B cell (primary cell): ENCODE measurements at regions not wholly inside any gene's neighbourhood (a gene's known extent, or its start where the extent isn't known, plus 50 kb on each side); places are given as distances from the start of the nearest gene placed in this dataset.

Source experiments
- ATAC-seq: fragments of 200-7000 bp; cut with Tn5 transposase; one replicate; pipeline ENCODE4 v1.10.0; 2021; ENCODE audit warnings: low read depth, mild to moderate bottlenecking, moderate number of reproducible peaks, moderate library complexity
- CTCF ChIA-PET: fragments of 350-600 bp; sonication (Branson Sonifier 250); formaldehyde crosslinking; loops from one replicate; lab custom pipeline; 2021; ENCODE audit warnings: antibody characterized with exemption, inconsistent platforms; lab: Charles Lee
- POLR2A ChIA-PET: fragments of 350-600 bp; sonication (Branson Sonifier 250); formaldehyde crosslinking; loops from one replicate; lab custom pipeline; 2021; ENCODE audit warnings: antibody characterized with exemption; lab: Charles Lee
- DNase-seq: peaks from one replicate; pipeline ENCODE4 v3.0.0; 2013
- H2AFZ ChIP-seq: 2 replicates; pipeline ENCODE4 v1.6.1; 2012; ENCODE audit warnings: mild to moderate bottlenecking, low read depth, low read length; ENCODE audit not compliant: insufficient read depth, poor library complexity, severe bottlenecking
- H3K27ac ChIP-seq, 2 donors: 1 replicate in 1 of 2; 2 replicates in 1 of 2; pipeline ENCODE4 v1.5.1; 2012 to 2013; ENCODE audit warnings: low read length in 2 of 2, mild to moderate bottlenecking in 2 of 2, moderate library complexity in 1 of 2
- H3K27me3 ChIP-seq, 4 experiments: fragments of 200-600 bp in 1 of 4; sonication (generic) in 1 of 4; replicated peaks in 1 of 4; 1 replicate in 2 of 4; 2 replicates in 2 of 4; pipeline versions ENCODE4 v1.6.1 to v1.7.0; 2013 to 2016; ENCODE audit warnings: low read length in 3 of 4, mild to moderate bottlenecking in 2 of 4, mixed read lengths in 1 of 4, moderate library complexity in 1 of 4; ENCODE audit not compliant: insufficient read depth in 4 of 4, control insufficient read depth in 3 of 4; ENCODE audit errors: control extremely low read depth in 1 of 4
- H3K36me3 ChIP-seq, 2 experiments: replicated peaks in 1 of 2; 1 replicate in 1 of 2; 2 replicates in 1 of 2; pipeline versions ENCODE4 v1.6.1 to v1.7.1; 2013; ENCODE audit warnings: low read length in 1 of 2; ENCODE audit not compliant: insufficient read depth in 2 of 2, control insufficient read depth in 1 of 2; ENCODE audit errors: control extremely low read depth in 1 of 2, extremely low read depth in 1 of 2
- H3K4me1 ChIP-seq, 2 donors: fragments of 200-600 bp in 1 of 2; sonication (generic) in 1 of 2; 1 replicate in 1 of 2; 2 replicates in 1 of 2; pipeline versions ENCODE4 v1.5.1 to v1.6.1; 2013 to 2017; ENCODE audit warnings: low read length in 2 of 2; ENCODE audit not compliant: control insufficient read depth in 2 of 2, insufficient read depth in 2 of 2
- H3K4me2 ChIP-seq: replicated peaks from 2 replicates; pipeline ENCODE3; 2012; ENCODE audit warnings: mild to moderate bottlenecking, low read depth, low read length; ENCODE audit not compliant: poor library complexity, severe bottlenecking
- H3K4me3 ChIP-seq, 5 experiments: fragments of 200-600 bp in 1 of 5; sonication (generic) in 1 of 5; 1 replicate in 3 of 5; 2 replicates in 2 of 5; pipeline versions ENCODE4 v1.5.1 to v1.7.0; 2011 to 2016; ENCODE audit warnings: low read length in 4 of 5, mild to moderate bottlenecking in 4 of 5, low read depth in 2 of 5, control low read depth in 1 of 5, moderate library complexity in 1 of 5; ENCODE audit not compliant: insufficient read depth in 1 of 5; ENCODE audit errors: control extremely low read depth in 1 of 5, extremely low read depth in 1 of 5
- H3K79me2 ChIP-seq: fragments of 200-600 bp; sonication (generic); one replicate; pipeline ENCODE4 v1.6.0; 2016; ENCODE audit warnings: low read length; ENCODE audit not compliant: control insufficient read depth, insufficient read depth
- H3K9ac ChIP-seq: fragments of 200-600 bp; sonication (generic); 2 replicates; pipeline ENCODE4 v1.6.1; 2017; ENCODE audit warnings: mild to moderate bottlenecking, low read length, moderate library complexity
- H3K9me3 ChIP-seq, 3 donors: one replicate each; pipeline versions ENCODE4 v1.6.1 to v1.7.1; 2013; ENCODE audit warnings: low read length in 2 of 3; ENCODE audit not compliant: control insufficient read depth in 2 of 3, insufficient read depth in 1 of 3; ENCODE audit errors: control extremely low read depth in 1 of 3
- H4K20me1 ChIP-seq: 2 replicates; pipeline ENCODE4 v1.6.0; 2012; ENCODE audit warnings: mild to moderate bottlenecking, low read length; ENCODE audit not compliant: insufficient read depth, control insufficient read depth, poor library complexity, severe bottlenecking
- H3K27ac Mint-ChIP-seq: one replicate; pipeline ENCODE4 v1.8.0; 2021; ENCODE audit warnings: mixed read lengths
- H3K27me3 Mint-ChIP-seq: one replicate; pipeline ENCODE4 v1.8.0; 2021; ENCODE audit warnings: mixed read lengths
- H3K4me1 Mint-ChIP-seq: one replicate; pipeline ENCODE4 v1.8.0; 2021; ENCODE audit warnings: mixed read lengths
- H3K4me3 Mint-ChIP-seq: one replicate; pipeline ENCODE4 v1.8.0; 2021; ENCODE audit warnings: mixed read lengths
- H3K9me3 Mint-ChIP-seq: one replicate; pipeline ENCODE4 v1.8.0; 2022; ENCODE audit warnings: mixed read lengths; ENCODE audit not compliant: insufficient read depth
- EZH2 ChIP-seq: IDR thresholded peaks from 2 replicates; pipeline ENCODE4 v1.6.1; 2012; ENCODE audit warnings: borderline replicate concordance, low read depth, mild to moderate bottlenecking, moderate library complexity, low read length; ENCODE audit not compliant: insufficient read depth, poor library complexity, severe bottlenecking
- WGBS: methylation state at CpG from one replicate; pipeline ENCODE4 v1.1.5; 2013; ENCODE audit warnings: missing lambda C conversion rate; ENCODE audit not compliant: insufficient coverage; 5-methylcytosine and 5-hydroxymethylcytosine counted together
- intact Hi-C: fragments of 100-400 bp; cut with micrococcal nuclease; formaldehyde crosslinking; loops from one replicate; pipeline ENCODE4 v1.10.0; 2022
- TF ChIP-seq, protein P1 (sequence below): fragments of 200-600 bp; IDR thresholded peaks from one replicate; pipeline ENCODE4 v1.8.0; 2022; ENCODE audit warnings: antibody characterized with exemption, mild to moderate bottlenecking

DNA sequence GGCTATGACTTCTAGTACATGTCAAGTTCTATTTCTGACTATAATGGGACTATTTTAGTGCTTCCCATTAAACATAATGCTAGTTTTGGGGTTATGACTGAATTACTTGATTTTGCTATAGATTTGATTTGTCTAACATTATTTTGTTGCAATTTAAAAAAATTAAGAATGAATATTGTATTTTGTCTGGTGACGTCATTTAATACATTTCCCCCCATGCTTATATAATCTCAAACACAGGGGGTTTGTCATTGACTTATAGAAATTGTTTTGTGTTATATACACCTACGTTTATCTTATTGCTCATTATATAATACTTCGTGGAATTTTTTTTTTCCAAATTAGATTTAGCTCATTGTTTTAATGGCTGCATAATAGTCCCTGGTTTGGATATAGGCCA is 270.3 kb upstream of the VLDLR start:
- Histone ChIP-seq H3K79me2 (no peaks in the 10 kb centered on the region), H3K27ac (no peak overlapping the region), H3K9ac (no peak overlapping the region), H3K36me3 (no peaks in the 10 kb centered on the region), H4K20me1 (no peaks in the 10 kb centered on the region), H3K4me3 (no peak overlapping the region), H3K27me3 (peaks cover 0 to 2% (median 0%) of the 10 kb centered on the region in 4 experiments), H3K9me3 (peaks cover 0 to 6% (median 0%) of the 10 kb centered on the region in 3 donors), H2AFZ (no peak overlapping the region), H3K4me1 (no peaks in the 10 kb centered on the region), H3K4me2 (no peak overlapping the region)
- ATAC-seq (no peak), DNase-seq (no peak)
- Mint-ChIP-seq H3K4me3 (no peak overlapping the region), H3K4me1 (no peaks in the 10 kb centered on the region), H3K9me3 (peaks cover 3% of the 10 kb centered on the region), H3K27ac (no peak overlapping the region), H3K27me3 (peaks cover 14% of the 10 kb centered on the region)
- intact Hi-C loops = no loop called here
- ChIA-PET CTCF (no interaction called here), POLR2A (no interaction called here)
- TF ChIP-seq, protein P1, sequence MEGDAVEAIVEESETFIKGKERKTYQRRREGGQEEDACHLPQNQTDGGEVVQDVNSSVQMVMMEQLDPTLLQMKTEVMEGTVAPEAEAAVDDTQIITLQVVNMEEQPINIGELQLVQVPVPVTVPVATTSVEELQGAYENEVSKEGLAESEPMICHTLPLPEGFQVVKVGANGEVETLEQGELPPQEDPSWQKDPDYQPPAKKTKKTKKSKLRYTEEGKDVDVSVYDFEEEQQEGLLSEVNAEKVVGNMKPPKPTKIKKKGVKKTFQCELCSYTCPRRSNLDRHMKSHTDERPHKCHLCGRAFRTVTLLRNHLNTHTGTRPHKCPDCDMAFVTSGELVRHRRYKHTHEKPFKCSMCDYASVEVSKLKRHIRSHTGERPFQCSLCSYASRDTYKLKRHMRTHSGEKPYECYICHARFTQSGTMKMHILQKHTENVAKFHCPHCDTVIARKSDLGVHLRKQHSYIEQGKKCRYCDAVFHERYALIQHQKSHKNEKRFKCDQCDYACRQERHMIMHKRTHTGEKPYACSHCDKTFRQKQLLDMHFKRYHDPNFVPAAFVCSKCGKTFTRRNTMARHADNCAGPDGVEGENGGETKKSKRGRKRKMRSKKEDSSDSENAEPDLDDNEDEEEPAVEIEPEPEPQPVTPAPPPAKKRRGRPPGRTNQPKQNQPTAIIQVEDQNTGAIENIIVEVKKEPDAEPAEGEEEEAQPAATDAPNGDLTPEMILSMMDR = no peak
- TF ChIP-seq EZH2 = no peak
- no CpG with 5 or more reads among the region's 3 CpGs for WGBS

DNA sequence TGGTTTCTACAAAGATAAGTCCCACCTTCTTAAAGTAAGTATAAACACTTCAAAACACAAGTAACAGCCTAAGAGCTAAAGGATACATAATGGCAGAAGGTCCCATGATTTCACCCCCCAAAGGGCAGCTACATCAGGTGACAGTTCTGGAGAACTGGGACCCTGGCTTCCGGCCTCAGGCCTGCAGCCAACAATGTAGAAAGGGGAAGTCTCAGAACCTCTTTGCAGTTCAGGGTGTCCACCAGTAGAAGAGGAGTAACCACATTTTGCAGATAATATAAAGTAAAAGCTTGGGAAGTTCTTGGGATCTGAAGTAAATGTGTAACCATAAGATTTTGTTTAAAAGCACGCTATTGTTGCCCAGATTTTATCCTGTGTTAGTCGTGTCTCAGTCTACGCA is 267.4 kb upstream of the VLDLR start:
- Histone ChIP-seq H3K4me2 (no peak overlapping the region), H3K27ac (no peak overlapping the region), H3K9ac (no peak overlapping the region), H3K4me3 (no peak overlapping the region), H4K20me1 (no peaks in the 10 kb centered on the region), H2AFZ (no peak overlapping the region), H3K4me1 (no peaks in the 10 kb centered on the region), H3K79me2 (no peaks in the 10 kb centered on the region), H3K27me3 (peaks cover 0 to 5% (median 0%) of the 10 kb centered on the region in 4 experiments), H3K36me3 (no peaks in the 10 kb centered on the region), H3K9me3 (no peaks in the 10 kb centered on the region)
- POLR2A ChIA-PET = no interaction called here
- DNase-seq (no peak), ATAC-seq (no peak)
- intact Hi-C loops = no loop called here
- TF ChIP-seq, protein P1 = no peak
- no peak for TF ChIP-seq EZH2
- Mint-ChIP-seq H3K27me3 (peaks cover 20% of the 10 kb centered on the region), H3K4me3 (no peak overlapping the region), H3K9me3 (no peaks in the 10 kb centered on the region), H3K27ac (no peak overlapping the region), H3K4me1 (no peaks in the 10 kb centered on the region)
- CTCF ChIA-PET = no interaction called here
- 75% methylated on average over 3 of the region's 4 CpGs for WGBS
